GM19372 (cell line): ENCODE measurements at regions not wholly inside any gene's neighbourhood (a gene's known extent, or its start where the extent isn't known, plus 50 kb on each side); places are given as distances from the start of the nearest gene placed in this dataset.

Experiments used
- ATAC-seq: cut with Tn5 transposase; IDR thresholded peaks from one replicate; pipeline ENCODE4 v1.9.1; 2021; ENCODE audit warnings: mild to moderate bottlenecking, low read depth, moderate library complexity; ENCODE audit not compliant: unreplicated experiment

- no peak for ATAC-seq
Observed at GRCh38 chr16:80028581-80029380, 428.2 kb upstream of the MAF start.

GRCh38 chr16:80027007-80027965, 426.7 kb upstream of the MAF start:
- ATAC-seq, result no peak

- no peak for ATAC-seq
Observed at GRCh38 chr16:80025236-80025635, 424.7 kb upstream of the MAF start.

- no peak for ATAC-seq
Observed at GRCh38 chr16:80024443-80024842, 423.9 kb upstream of the MAF start.

GRCh38 chr16:80023865-80024264, 423.3 kb upstream of the MAF start:
- ATAC-seq, result no peak

GRCh38 chr16:80019395-80019794, 418.9 kb upstream of the MAF start:
- ATAC-seq, result no peak

GRCh38 chr16:80018466-80018865, 417.9 kb upstream of the MAF start:
- ATAC-seq, result no peak

- ATAC-seq, result no peak
Observed at GRCh38 chr16:80016731-80017326, 416.3 kb upstream of the MAF start.

- no peak for ATAC-seq
Observed at GRCh38 chr16:80015566-80015965, 415.0 kb upstream of the MAF start.

GRCh38 chr16:80014241-80014939, 413.9 kb upstream of the MAF start:
- ATAC-seq, result no peak

GRCh38 chr16:80012586-80012985, 412.0 kb upstream of the MAF start:
- ATAC-seq, result no peak

GRCh38 chr16:80009971-80010659, 409.6 kb upstream of the MAF start:
- ATAC-seq, result no peak

GRCh38 chr16:80008857-80009256, 408.3 kb upstream of the MAF start:
- no peak for ATAC-seq

- ATAC-seq, result no peak
Observed at GRCh38 chr16:80007231-80007630, 406.7 kb upstream of the MAF start.

GRCh38 chr16:80006241-80007215, 406.0 kb upstream of the MAF start:
- ATAC-seq, result no peak

GRCh38 chr16:80004113-80004512, 403.6 kb upstream of the MAF start:
- ATAC-seq, result no peak

- no peak for ATAC-seq
Observed at GRCh38 chr16:80002261-80002660, 401.7 kb upstream of the MAF start.

GRCh38 chr16:79998143-79998542, 397.6 kb upstream of the MAF start:
- ATAC-seq, result no peak

- ATAC-seq, result no peak
Observed at GRCh38 chr16:79997257-79997656, 396.7 kb upstream of the MAF start.
